ENCODE measurements at regions not wholly inside any gene's neighbourhood (a gene's known extent, or its start where the extent isn't known, plus 50 kb on each side); places are given as distances from the start of the nearest gene placed in this dataset.
"Not testable (repeated sequence)": the region's sequence is repeated elsewhere in the genome, so short reads cannot be mapped to it uniquely, and the experiment has no call there.

- Histone ChIP-seq H3K4me1 (no peaks in the 10 kb centered on the region), H3K9me3 (no peaks in the 10 kb centered on the region), H3K36me3 (replicated peaks) (no peaks in the 10 kb centered on the region), H3K27me3 (ENCODE audit: low read depth) (no peaks in the 10 kb centered on the region), H3K4me3 (no peak overlapping the region)
- DNase-seq (ENCODE audit: low spot score in 2 of 2): no peak
- in situ Hi-C loops (cut with MboI; ENCODE audit: low sequenced_read_pairs): no loop called here
Measured at GRCh38 chr2:186927185-186927866, 78.4 kb upstream of the ZSWIM2 start.

DNA sequence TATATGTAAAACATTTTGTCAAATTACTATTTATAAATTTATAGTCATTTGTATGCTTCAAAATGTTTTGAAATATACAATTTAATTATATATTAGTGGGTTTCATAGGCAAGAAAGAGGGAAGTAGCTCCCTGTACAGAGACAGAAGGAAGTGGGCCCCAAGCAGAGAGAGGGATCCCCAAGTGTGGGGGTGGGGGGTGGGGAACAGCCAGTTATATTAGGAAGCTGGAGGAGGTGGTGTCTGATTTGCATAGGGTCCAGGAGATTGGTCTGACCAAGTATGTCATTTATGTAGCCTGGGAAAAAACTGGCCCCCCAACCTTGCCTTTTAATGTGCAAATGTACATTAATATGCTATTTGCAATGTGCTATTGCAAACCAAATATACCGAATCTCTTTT, 76.5 kb upstream of the ZSWIM2 start:
- Histone ChIP-seq H3K4me3 (no peak overlapping the region), H3K9me3 (no peaks in the 10 kb centered on the region), H3K36me3 (replicated peaks) (no peaks in the 10 kb centered on the region), H3K27me3 (ENCODE audit: low read depth) (no peaks in the 10 kb centered on the region), H3K4me1 (no peaks in the 10 kb centered on the region)
- in situ Hi-C loops (cut with MboI; ENCODE audit: low sequenced_read_pairs): no loop called here
- DNase-seq (ENCODE audit: low spot score in 2 of 2): no peak

- H3K36me3 ChIP-seq (replicated peaks); H3K27me3 ChIP-seq (ENCODE audit: low read depth); H3K9me3 ChIP-seq; in situ Hi-C loops (cut with MboI; ENCODE audit: low sequenced_read_pairs); H3K4me1 ChIP-seq; DNase-seq (ENCODE audit: low spot score in 2 of 2); H3K4me3 ChIP-seq: not testable (repeated sequence)
Measured at GRCh38 chr2:186922316-186922715, 73.3 kb upstream of the ZSWIM2 start.

GRCh38 chr2:186919296-186919695, 70.3 kb upstream of the ZSWIM2 start:
- Histone ChIP-seq H3K27me3 (ENCODE audit: low read depth) (no peaks in the 10 kb centered on the region), H3K9me3 (no peaks in the 10 kb centered on the region), H3K36me3 (replicated peaks) (no peaks in the 10 kb centered on the region), H3K4me1 (no peaks in the 10 kb centered on the region), H3K4me3 (no peak overlapping the region)
- no peak for DNase-seq (ENCODE audit: low spot score in 2 of 2)
- in situ Hi-C loops (cut with MboI; ENCODE audit: low sequenced_read_pairs): no loop called here

DNA sequence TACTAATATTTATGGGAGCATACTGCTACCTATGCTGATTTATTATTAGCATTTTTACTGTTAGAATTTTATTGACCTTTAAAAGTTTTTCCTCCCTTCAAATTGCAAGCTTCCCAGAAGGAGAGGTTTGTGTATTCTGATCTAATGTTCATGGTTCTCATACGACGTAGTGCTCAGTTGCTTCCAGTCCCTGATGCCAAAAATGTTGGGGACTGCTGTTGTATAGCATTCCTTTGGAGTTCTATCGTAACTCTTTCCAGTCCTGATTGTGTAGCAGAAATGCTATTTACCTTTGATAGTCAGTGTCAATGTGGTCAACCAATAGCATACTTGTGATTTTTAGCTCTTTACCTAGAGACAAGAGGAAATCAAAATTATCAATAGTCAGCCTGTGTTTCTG, 69.5 kb upstream of the ZSWIM2 start:
- no peak for DNase-seq (ENCODE audit: low spot score in 2 of 2)
- in situ Hi-C loops (cut with MboI; ENCODE audit: low sequenced_read_pairs): no loop called here
- H3K27me3 ChIP-seq (ENCODE audit: low read depth): no peaks in the 10 kb centered on the region
- H3K4me3 ChIP-seq: no peak overlapping the region
- no peaks in the 10 kb centered on the region for H3K9me3 ChIP-seq
- H3K4me1 ChIP-seq: no peaks in the 10 kb centered on the region
- H3K36me3 ChIP-seq (replicated peaks): no peaks in the 10 kb centered on the region

GRCh38 chr2:186917866-186918265, 68.9 kb upstream of the ZSWIM2 start:
- Histone ChIP-seq H3K27me3 (ENCODE audit: low read depth) (no peaks in the 10 kb centered on the region), H3K4me1 (no peaks in the 10 kb centered on the region), H3K4me3 (no peak overlapping the region), H3K9me3 (no peaks in the 10 kb centered on the region), H3K36me3 (replicated peaks) (no peaks in the 10 kb centered on the region)
- in situ Hi-C loops (cut with MboI; ENCODE audit: low sequenced_read_pairs): no loop called here
- no peak for DNase-seq (ENCODE audit: low spot score in 2 of 2)

DNA sequence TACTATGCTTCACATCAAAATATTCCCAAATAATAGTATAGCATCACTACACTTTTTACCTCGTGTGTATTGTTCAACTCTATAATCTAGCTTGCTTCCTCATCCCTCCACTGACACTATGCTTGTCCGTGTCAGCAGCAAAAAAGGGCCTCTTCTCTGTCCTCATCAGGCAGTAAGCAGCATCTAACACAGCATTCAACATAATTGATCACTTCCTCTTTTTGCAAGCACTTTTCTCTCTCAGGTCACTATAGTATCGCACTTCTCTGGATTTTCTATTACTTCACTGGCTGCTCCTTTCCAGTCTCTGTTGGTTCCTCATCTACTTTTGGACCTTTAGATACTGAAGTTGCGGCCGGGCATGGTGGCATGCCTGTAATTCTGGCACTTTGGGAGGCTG, 64.9 kb upstream of the ZSWIM2 start:
- Histone ChIP-seq H3K27me3 (ENCODE audit: low read depth) (no peaks in the 10 kb centered on the region), H3K9me3 (no peaks in the 10 kb centered on the region), H3K36me3 (replicated peaks) (no peaks in the 10 kb centered on the region), H3K4me3 (no peak overlapping the region), H3K4me1 (no peaks in the 10 kb centered on the region)
- in situ Hi-C loops (cut with MboI; ENCODE audit: low sequenced_read_pairs): no loop called here
- DNase-seq (ENCODE audit: low spot score in 2 of 2): no peak

DNA sequence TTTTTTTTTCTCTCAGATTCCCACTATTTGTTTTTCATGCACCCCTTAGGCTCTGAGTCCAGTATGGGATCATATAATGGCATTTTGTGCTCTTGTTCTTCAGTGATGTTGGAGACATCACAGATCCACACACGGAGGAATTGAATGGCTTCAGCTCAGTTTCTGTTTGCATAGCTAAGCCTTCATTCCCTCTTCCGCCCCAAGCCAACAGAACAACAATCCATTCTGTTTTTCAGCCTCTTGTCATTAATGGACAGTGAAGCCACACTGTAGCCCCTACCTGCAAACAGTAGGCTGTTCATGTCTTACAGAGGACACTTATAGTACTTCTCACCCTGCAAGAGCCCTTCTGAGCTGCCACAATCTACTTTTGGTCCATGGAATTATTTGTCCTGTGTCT, 64.0 kb upstream of the ZSWIM2 start:
- DNase-seq (ENCODE audit: low spot score in 2 of 2): no peak
- in situ Hi-C loops (cut with MboI; ENCODE audit: low sequenced_read_pairs): no loop called here
- no peaks in the 10 kb centered on the region for H3K4me1 ChIP-seq

DNA sequence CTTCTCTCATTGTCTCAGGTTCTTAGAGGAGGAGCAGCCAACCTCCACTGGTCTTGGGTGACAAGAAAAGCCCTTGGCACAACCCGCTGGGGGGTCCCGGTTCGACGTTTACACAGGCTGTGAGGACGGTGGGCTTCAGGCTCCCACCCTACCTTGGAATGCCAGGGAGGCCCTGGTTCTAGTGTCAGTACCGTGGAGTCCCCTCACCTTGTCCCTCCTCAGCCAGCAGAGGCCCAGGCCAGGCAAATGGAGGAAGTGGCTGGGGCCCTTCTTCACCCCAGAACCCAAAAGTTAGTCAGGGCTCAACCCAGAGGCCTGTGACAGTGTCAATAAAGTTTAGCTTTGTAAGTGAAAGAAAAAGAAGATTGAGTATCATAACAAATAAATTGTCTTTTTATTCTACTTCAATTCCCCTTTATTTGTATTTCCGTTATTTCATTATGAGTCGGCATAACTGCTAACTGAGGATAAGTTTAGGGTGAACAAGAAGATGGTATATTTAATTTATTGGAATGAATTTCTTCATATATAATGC, 62.6 kb upstream of the ZSWIM2 start:
- Histone ChIP-seq H3K27me3 (ENCODE audit: low read depth) (no peaks in the 10 kb centered on the region), H3K4me3 (no peak overlapping the region), H3K36me3 (replicated peaks) (no peaks in the 10 kb centered on the region), H3K9me3 (no peaks in the 10 kb centered on the region), H3K4me1 (no peaks in the 10 kb centered on the region)
- in situ Hi-C loops (cut with MboI; ENCODE audit: low sequenced_read_pairs): no loop called here
- no peak for DNase-seq (ENCODE audit: low spot score in 2 of 2)

More for the DNA sequence above, 64.0 kb upstream of the ZSWIM2 start:
- no peaks in the 10 kb centered on the region for H3K36me3 ChIP-seq (replicated peaks)
- H3K9me3 ChIP-seq: no peaks in the 10 kb centered on the region
- H3K27me3 ChIP-seq (ENCODE audit: low read depth): no peaks in the 10 kb centered on the region
- H3K4me3 ChIP-seq: no peak overlapping the region

DNA sequence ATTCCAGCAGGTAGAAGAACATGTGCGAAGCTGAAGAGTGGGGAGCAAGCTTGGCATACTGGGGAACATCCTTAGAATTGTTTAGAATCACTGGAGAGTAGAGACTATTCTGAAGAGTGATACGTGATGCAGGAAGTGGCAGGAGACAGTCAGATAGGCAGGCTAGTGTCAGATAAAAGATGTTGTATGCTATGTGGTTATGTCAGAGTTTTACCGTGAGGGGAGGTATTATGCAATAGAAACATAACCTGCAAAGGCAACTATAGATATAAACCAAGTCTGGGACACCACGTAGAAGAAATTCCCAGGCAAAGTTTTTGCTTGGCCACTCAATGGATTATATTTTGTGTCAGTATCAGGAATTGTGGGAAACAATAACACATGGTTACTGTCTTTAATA, 62.0 kb upstream of the ZSWIM2 start:
- no peaks in the 10 kb centered on the region for H3K9me3 ChIP-seq

DNA sequence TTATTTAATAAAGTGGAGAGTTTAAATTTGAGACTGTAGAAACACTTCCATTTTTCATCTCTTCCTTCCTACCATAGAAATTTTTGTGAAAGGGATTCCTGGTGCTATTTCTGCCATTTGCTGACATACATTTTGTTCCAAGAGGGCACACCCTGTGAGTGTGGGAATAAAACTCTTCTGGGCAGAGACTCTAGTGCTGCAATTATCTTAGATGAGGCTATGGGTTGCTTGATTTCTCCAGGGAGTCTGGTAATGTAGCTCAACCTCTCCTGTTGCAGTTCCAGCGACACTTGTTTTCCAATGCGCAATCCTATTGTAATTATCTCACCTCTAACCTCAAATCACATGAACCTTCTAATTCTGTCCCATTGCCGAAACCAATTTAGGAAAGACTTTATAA, 60.1 kb upstream of the ZSWIM2 start:
- Histone ChIP-seq H3K4me3 (no peak overlapping the region), H3K9me3 (no peaks in the 10 kb centered on the region), H3K27me3 (ENCODE audit: low read depth) (no peaks in the 10 kb centered on the region), H3K36me3 (replicated peaks) (no peaks in the 10 kb centered on the region), H3K4me1 (no peaks in the 10 kb centered on the region)
- in situ Hi-C loops (cut with MboI; ENCODE audit: low sequenced_read_pairs): no loop called here
- no peak for DNase-seq (ENCODE audit: low spot score in 2 of 2)

More for the DNA sequence above, 62.0 kb upstream of the ZSWIM2 start:
- in situ Hi-C loops (cut with MboI; ENCODE audit: low sequenced_read_pairs): no loop called here
- no peak for DNase-seq (ENCODE audit: low spot score in 2 of 2)
- Histone ChIP-seq H3K27me3 (ENCODE audit: low read depth) (no peaks in the 10 kb centered on the region), H3K4me1 (no peaks in the 10 kb centered on the region), H3K36me3 (replicated peaks) (no peaks in the 10 kb centered on the region), H3K4me3 (no peak overlapping the region)

DNA sequence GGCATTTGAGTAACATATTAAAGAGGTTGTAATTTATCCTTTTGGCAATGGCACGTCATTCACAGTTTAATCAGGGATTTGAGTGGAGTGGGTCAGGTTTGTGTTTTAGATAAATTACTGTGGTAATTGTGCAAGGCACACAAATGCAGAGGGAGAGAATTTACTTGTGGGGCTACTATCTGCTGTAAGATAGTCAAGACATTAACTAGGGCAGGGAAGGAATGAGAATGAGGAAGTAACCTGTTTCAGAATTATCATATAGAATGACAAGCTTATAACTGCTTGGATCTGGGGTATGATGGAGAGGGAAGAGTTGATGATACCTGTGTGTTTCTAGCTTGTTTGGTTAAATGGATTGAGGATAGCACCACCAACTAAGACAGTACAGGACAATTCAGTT, 58.9 kb upstream of the ZSWIM2 start:
- no peaks in the 10 kb centered on the region for H3K9me3 ChIP-seq
- no peaks in the 10 kb centered on the region for H3K27me3 ChIP-seq (ENCODE audit: low read depth)
- DNase-seq (ENCODE audit: low spot score in 2 of 2): no peak
- no peaks in the 10 kb centered on the region for H3K4me1 ChIP-seq
- no peaks in the 10 kb centered on the region for H3K36me3 ChIP-seq (replicated peaks)
- in situ Hi-C loops (cut with MboI; ENCODE audit: low sequenced_read_pairs): no loop called here
- H3K4me3 ChIP-seq: no peak overlapping the region

DNA sequence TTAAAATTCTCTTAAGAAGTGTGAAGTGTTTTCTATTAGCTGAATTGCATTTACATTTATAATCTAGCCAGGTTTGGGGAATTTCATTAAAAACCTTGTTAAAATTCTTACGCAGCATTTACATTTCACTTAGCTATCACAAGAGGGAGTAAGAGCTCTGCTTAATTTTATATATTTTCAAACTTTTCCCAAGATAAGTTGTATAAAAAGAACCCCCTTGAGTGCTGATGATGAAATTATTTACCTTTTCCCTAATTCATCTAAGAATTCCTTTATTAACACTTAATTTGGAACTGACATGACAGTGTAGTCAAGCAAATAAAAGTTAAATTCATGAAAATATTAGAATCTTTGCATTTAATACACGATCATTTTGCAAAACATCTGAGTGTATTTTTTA, 54.2 kb upstream of the ZSWIM2 start:
- no peak for DNase-seq (ENCODE audit: low spot score in 2 of 2)
- Histone ChIP-seq H3K4me1 (no peaks in the 10 kb centered on the region), H3K36me3 (replicated peaks) (no peaks in the 10 kb centered on the region), H3K27me3 (ENCODE audit: low read depth) (no peaks in the 10 kb centered on the region), H3K4me3 (no peak overlapping the region), H3K9me3 (no peaks in the 10 kb centered on the region)
- in situ Hi-C loops (cut with MboI; ENCODE audit: low sequenced_read_pairs): no loop called here
